HCT116 (cell line): ENCODE measurements at regions not wholly inside any gene's neighbourhood (a gene's known extent, or its start where the extent isn't known, plus 50 kb on each side); places are given as distances from the start of the nearest gene placed in this dataset.

Source experiments
- ATAC-seq: fragments of 200-7000 bp; cut with Tn5 transposase; 2 replicates; pipeline ENCODE4 v1.9.1; 2020; ENCODE audit warnings: mild to moderate bottlenecking, moderate library complexity
- BruUV-seq: library from RNA; stranded (reverse); fragments of 400-500 nt; replicated peaks from 2 replicates; lab custom pipeline; 2021; lab: Mats Ljungman, UMichigan
- CTCF ChIA-PET: fragments of 300-600 bp; sonication (Branson Sonifier 250); formaldehyde crosslinking; loops from one replicate; lab custom pipeline; 2021; ENCODE audit warnings: antibody characterized with exemption; lab: Charles Lee
- POLR2A ChIA-PET: fragments of 300-600, 350-600 bp; sonication (Branson Sonifier 250); formaldehyde crosslinking; loops from one replicate; lab custom pipeline; 2021; ENCODE audit warnings: antibody characterized with exemption; lab: Charles Lee
- RAD21 ChIA-PET, 2 experiments: fragments of 300-600 bp; sonication (Branson Sonifier 250); formaldehyde crosslinking; loops; one replicate each; lab custom pipeline; 2023; ENCODE audit warnings: low total read pairs in 2 of 2; ENCODE audit not compliant: uncharacterized antibody in 2 of 2, unreplicated experiment in 2 of 2, low non-redundant PET in 1 of 2; lab: Charles Lee
- DNase-seq: peaks from one replicate; pipeline ENCODE4 v3.0.0-alpha.2; 2010; ENCODE audit warnings: low read depth, low spot score
- H2AFZ ChIP-seq: fragments of 200-600 bp; shearing (Covaris generic), sonication (generic); 2 replicates; pipeline ENCODE4 v1.6.1; 2017; ENCODE audit warnings: low read depth, mixed run types, mixed read lengths, antibody characterized with exemption, low read length; ENCODE audit not compliant: poor library complexity, severe bottlenecking
- H3K27ac ChIP-seq: 2 replicates; pipeline ENCODE4 v1.5.1; 2012; ENCODE audit warnings: low read depth, low read length
- H3K27me3 ChIP-seq: fragments of 200-600 bp; sonication (generic); 2 replicates; pipeline ENCODE4 v1.6.1; 2016; ENCODE audit warnings: mixed run types, low read length, mixed read lengths; ENCODE audit not compliant: insufficient read depth
- H3K36me3 ChIP-seq, 2 experiments: fragments of 200-500 bp in 1 of 2; fragments of 200-600 bp in 1 of 2; sonication (Bioruptor generic) in 1 of 2; sonication (generic) in 1 of 2; 2 replicates each; pipeline versions ENCODE4 v1.5.1 to v1.6.1; 2014 to 2016; ENCODE audit warnings: low read length in 2 of 2, inconsistent platforms in 1 of 2, mixed read lengths in 1 of 2, mixed run types in 1 of 2; ENCODE audit not compliant: insufficient read depth in 2 of 2, control insufficient read depth in 1 of 2
- H3K4me1 ChIP-seq, 2 experiments: fragments of 200-600 bp in 1 of 2; sonication (generic) in 1 of 2; 2 replicates each; pipeline versions ENCODE4 v1.5.1 to v1.6.1; 2012 to 2017; ENCODE audit warnings: low read length in 2 of 2, inconsistent platforms in 1 of 2, mild to moderate bottlenecking in 1 of 2, mixed read lengths in 1 of 2, mixed run types in 1 of 2, moderate library complexity in 1 of 2; ENCODE audit not compliant: insufficient read depth in 2 of 2, control insufficient read depth in 1 of 2
- H3K4me2 ChIP-seq: fragments of 200-600 bp; sonication (generic); 2 replicates; pipeline ENCODE4 v1.6.1; 2017; ENCODE audit warnings: mixed run types, low read length, mixed read lengths
- H3K4me3 ChIP-seq, 2 experiments: fragments of 200-600 bp in 1 of 2; sonication (generic) in 1 of 2; replicated peaks in 1 of 2; 2 replicates each; pipeline ENCODE4 v1.5.1; 2011 to 2016; ENCODE audit warnings: low read length in 2 of 2, control low read depth in 1 of 2, low read depth in 1 of 2, mild to moderate bottlenecking in 1 of 2, mixed read lengths in 1 of 2, mixed run types in 1 of 2
- H3K79me2 ChIP-seq: fragments of 200-600 bp; sonication (generic); 2 replicates; pipeline ENCODE4 v1.6.1; 2017; ENCODE audit warnings: mild to moderate bottlenecking, mixed run types, low read length, moderate library complexity, mixed read lengths; ENCODE audit not compliant: insufficient read depth
- H3K9ac ChIP-seq: fragments of 200-600 bp; sonication (generic); 2 replicates; pipeline ENCODE4 v1.6.1; 2016; ENCODE audit warnings: low read length, mixed read lengths
- H3K9me2 ChIP-seq: fragments of 200-600 bp; sonication (generic), shearing (Covaris generic); 2 replicates; pipeline ENCODE4 v1.6.1; 2017; ENCODE audit warnings: mixed run types, mild to moderate bottlenecking, moderate library complexity; ENCODE audit not compliant: insufficient read depth
- H3K9me3 ChIP-seq, 2 experiments: fragments of 200-500 bp in 1 of 2; fragments of 200-600 bp in 1 of 2; sonication (Bioruptor generic) in 1 of 2; sonication (generic) in 1 of 2; 2 replicates each; pipeline ENCODE4 v1.6.1; 2014 to 2017; ENCODE audit warnings: low read length in 2 of 2, mixed read lengths in 2 of 2, inconsistent platforms in 1 of 2, low read depth in 1 of 2, mild to moderate bottlenecking in 1 of 2, mixed run types in 1 of 2, moderate library complexity in 1 of 2; ENCODE audit not compliant: control insufficient read depth in 1 of 2, insufficient read depth in 1 of 2
- H4K20me1 ChIP-seq: fragments of 200-600 bp; sonication (generic), shearing (Covaris generic); 2 replicates; pipeline ENCODE4 v1.6.1; 2017; ENCODE audit warnings: mixed run types, mild to moderate bottlenecking, moderate library complexity; ENCODE audit not compliant: insufficient read depth
- ATF3 ChIP-seq: IDR thresholded peaks from 2 replicates; pipeline ENCODE4 v1.6.1; 2012
- CEBPB ChIP-seq: IDR thresholded peaks from 2 replicates; pipeline ENCODE4 v1.6.1; 2012; ENCODE audit warnings: low read depth
- EGR1 ChIP-seq: IDR thresholded peaks from 2 replicates; pipeline ENCODE4 v1.6.1; 2012; ENCODE audit warnings: low read depth
- FOSL1 ChIP-seq: IDR thresholded peaks from 2 replicates; pipeline ENCODE4 v1.6.1; 2012; ENCODE audit warnings: low read depth
- SRF ChIP-seq: IDR thresholded peaks from 2 replicates; pipeline ENCODE4 v1.6.1; 2012; ENCODE audit warnings: low read depth
- intact Hi-C: fragments of 100-400 bp; cut with micrococcal nuclease; formaldehyde crosslinking; loops from 2 replicates; pipeline ENCODE4 v1.10.0; 2022
- TF ChIP-seq, protein P1 (sequence below): IDR thresholded peaks from 2 replicates; pipeline ENCODE4 v1.6.1; 2012

DNA sequence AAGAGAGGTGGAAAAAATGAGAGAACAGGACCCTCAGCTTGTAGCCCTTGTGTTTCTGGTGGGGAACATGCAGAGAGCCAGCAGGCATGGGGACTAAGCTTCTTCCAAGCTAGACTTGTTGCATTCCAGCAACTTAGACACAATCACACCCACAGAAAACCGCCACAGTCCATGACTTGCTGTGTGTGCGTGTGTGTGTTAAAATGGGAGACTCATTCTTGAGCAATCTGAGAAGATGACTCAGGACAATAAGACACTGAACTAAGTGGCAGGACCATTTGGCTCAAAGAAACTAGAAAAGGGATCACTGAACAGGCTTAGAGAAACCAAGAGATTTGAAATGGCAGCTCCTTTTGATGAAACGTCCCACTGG, 78.0 kb downstream of the HLX start:
- H3K79me2 ChIP-seq: no peaks in the 10 kb centered on the region
- H3K27ac ChIP-seq: no peak overlapping the region
- DNase-seq: no peak
- H3K4me2 ChIP-seq: no peak overlapping the region
- no peak overlapping the region for H3K4me3 ChIP-seq
- intact Hi-C loops: no loop called here
- TF ChIP-seq, protein P1, sequence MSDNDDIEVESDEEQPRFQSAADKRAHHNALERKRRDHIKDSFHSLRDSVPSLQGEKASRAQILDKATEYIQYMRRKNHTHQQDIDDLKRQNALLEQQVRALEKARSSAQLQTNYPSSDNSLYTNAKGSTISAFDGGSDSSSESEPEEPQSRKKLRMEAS: no peak
- TF ChIP-seq CEBPB: peak; percentile 22; the same call in 1 of the 2 replicates
- TF ChIP-seq, all 23 proteins: peak for 1
- Histone ChIP-seq H4K20me1 (no peaks in the 10 kb centered on the region), H3K27me3 (no peaks in the 10 kb centered on the region), H3K9me3 (no peaks in the 10 kb centered on the region), H2AFZ (no peak overlapping the region), H3K4me1 (no peaks in the 10 kb centered on the region), H3K36me3 (no peaks in the 10 kb centered on the region), H3K9me2 (no peaks in the 10 kb centered on the region), H3K9ac (no peak overlapping the region)
- ChIA-PET RAD21 (no interaction called here), CTCF (no interaction called here), POLR2A (no interaction called here)
- no peak for ATAC-seq
- no TSS peak for BruUV-seq

DNA sequence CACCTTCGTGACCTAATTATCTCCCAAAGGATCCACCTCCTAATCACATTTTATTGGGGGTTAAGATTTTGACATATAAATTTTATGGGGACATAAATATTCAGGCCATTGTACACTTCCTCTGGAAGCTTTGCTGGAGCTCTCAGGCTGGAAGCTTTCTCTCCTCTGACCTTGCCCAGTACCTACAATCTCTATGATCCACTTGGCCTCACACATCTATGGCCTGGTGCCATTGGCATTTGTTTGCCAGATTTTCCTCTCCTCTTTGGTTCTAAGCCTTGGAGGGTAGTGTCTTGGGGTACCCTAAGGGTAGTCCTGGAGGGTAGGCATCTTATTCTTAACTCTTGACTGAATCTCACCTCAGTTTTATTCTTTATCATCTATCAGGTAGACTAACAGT, 79.0 kb downstream of the HLX start:
- H4K20me1 ChIP-seq: no peaks in the 10 kb centered on the region
- intact Hi-C loops: no loop called here
- H3K4me1 ChIP-seq: no peaks in the 10 kb centered on the region
- ATAC-seq: no peak
- H3K27ac ChIP-seq: no peak overlapping the region
- TF ChIP-seq EGR1 (no peak), FOSL1 (no peak), SRF (no peak), ATF3 (no peak), CEBPB (no peak)
- TF ChIP-seq, all 23 proteins: peak for 0
- no peak overlapping the region for H2AFZ ChIP-seq
- H3K9me2 ChIP-seq: no peaks in the 10 kb centered on the region
- no peak overlapping the region for H3K9ac ChIP-seq
- H3K4me3 ChIP-seq: no peak overlapping the region
- no peaks in the 10 kb centered on the region for H3K79me2 ChIP-seq
- ChIA-PET RAD21 (no interaction called here), CTCF (no interaction called here), POLR2A (no interaction called here)
- no peaks in the 10 kb centered on the region for H3K36me3 ChIP-seq
- no TSS peak for BruUV-seq
- H3K9me3 ChIP-seq: no peaks in the 10 kb centered on the region
- H3K4me2 ChIP-seq: no peak overlapping the region
- DNase-seq: no peak
- no peaks in the 10 kb centered on the region for H3K27me3 ChIP-seq
